H1 (cell line): ENCODE measurements at regions not wholly inside any gene's neighbourhood (a gene's known extent, or its start where the extent isn't known, plus 50 kb on each side); places are given as distances from the start of the nearest gene placed in this dataset.

Experiments used
- CTCF ChIA-PET: fragments of 300-600 bp; sonication (Branson Sonifier 250); formaldehyde crosslinking; loops from one replicate; lab custom pipeline; 2021; ENCODE audit not compliant: partially characterized antibody; lab: Charles Lee
- POLR2A ChIA-PET: fragments of 300-600 bp; sonication (Branson Sonifier 250); formaldehyde crosslinking; loops from one replicate; lab custom pipeline; 2021; ENCODE audit warnings: inconsistent platforms; ENCODE audit not compliant: partially characterized antibody; lab: Charles Lee
- DNase-seq, 2 experiments: peaks; one replicate each; pipeline versions ENCODE4 v3.0.0 to v3.0.0-alpha.2; 2010 to 2022; ENCODE audit warnings: low spot score in 2 of 2, low read depth in 1 of 2, mixed read lengths in 1 of 2
- FAIRE-seq: peaks from 2 replicates; lab custom pipeline; 2011; peaks lifted over from hg19 to GRCh38; lab: Jason Lieb, UNC
- H2AFZ ChIP-seq: 2 replicates; pipeline ENCODE4 v1.8.1; 2012; ENCODE audit warnings: low read length, inconsistent platforms
- H2AK5ac ChIP-seq: 2 replicates; pipeline ENCODE4 v1.6.1; 2013; ENCODE audit warnings: low read depth, low read length
- H2BK120ac ChIP-seq: replicated peaks from 2 replicates; pipeline ENCODE3; 2013; ENCODE audit warnings: low read depth, low read length, inconsistent platforms
- H2BK12ac ChIP-seq: 2 replicates; pipeline ENCODE4 v1.6.1; 2013; ENCODE audit warnings: low read depth, low read length
- H2BK15ac ChIP-seq: 2 replicates; pipeline ENCODE4 v1.6.1; 2013; ENCODE audit warnings: low read length
- H2BK20ac ChIP-seq: 2 replicates; pipeline ENCODE4 v1.6.1; 2013; ENCODE audit warnings: low read length
- H2BK5ac ChIP-seq: 2 replicates; pipeline ENCODE4 v1.6.1; 2013; ENCODE audit warnings: low read depth, low read length
- H3K14ac ChIP-seq: 2 replicates; pipeline ENCODE4 v1.6.1; 2013; ENCODE audit warnings: inconsistent platforms; ENCODE audit not compliant: insufficient read length
- H3K18ac ChIP-seq: 2 replicates; pipeline ENCODE4 v1.6.1; 2013; ENCODE audit warnings: low read length; ENCODE audit errors: extremely low read depth
- H3K23ac ChIP-seq: 2 replicates; pipeline ENCODE4 v1.6.1; 2013; ENCODE audit warnings: inconsistent platforms; ENCODE audit not compliant: insufficient read length
- H3K23me2 ChIP-seq: 2 replicates; pipeline ENCODE4 v1.6.1; 2013; ENCODE audit warnings: low read depth, low read length
- H3K27ac ChIP-seq: 2 replicates; pipeline ENCODE4 v1.6.1; 2011; ENCODE audit warnings: low read depth, low read length, inconsistent platforms
- H3K27me3 ChIP-seq, 4 experiments: replicated peaks in 1 of 4; 1 replicate in 1 of 4; 2 replicates in 3 of 4; pipeline versions ENCODE4 v1.6.1 to v1.8.1; 2011 to 2013; ENCODE audit warnings: low read length in 3 of 4, mild to moderate bottlenecking in 3 of 4, inconsistent platforms in 2 of 4, mixed read lengths in 2 of 4, moderate library complexity in 1 of 4; ENCODE audit not compliant: control insufficient read depth in 3 of 4, insufficient read depth in 3 of 4; ENCODE audit errors: extremely low read depth in 1 of 4
- H3K36me3 ChIP-seq, 4 experiments: 2 replicates each; pipeline versions ENCODE4 v1.6.1 to v1.8.1; 2011 to 2013; ENCODE audit warnings: mild to moderate bottlenecking in 4 of 4, low read length in 3 of 4, moderate library complexity in 2 of 4, control low read depth in 1 of 4, inconsistent platforms in 1 of 4; ENCODE audit not compliant: insufficient read depth in 4 of 4, control insufficient read depth in 2 of 4
- H3K4ac ChIP-seq: replicated peaks from 2 replicates; pipeline ENCODE3; 2013; ENCODE audit warnings: low read length, low read depth, mixed read lengths, inconsistent platforms; ENCODE audit not compliant: insufficient read length
- H3K4me1 ChIP-seq, 4 experiments: replicated peaks in 1 of 4; 1 replicate in 1 of 4; 2 replicates in 3 of 4; pipeline versions ENCODE4 v1.6.1 to v1.8.1; 2011 to 2013; ENCODE audit warnings: low read length in 3 of 4, inconsistent platforms in 2 of 4, mixed read lengths in 1 of 4; ENCODE audit not compliant: insufficient read depth in 4 of 4, control insufficient read depth in 3 of 4
- H3K4me2 ChIP-seq, 2 experiments: 2 replicates each; pipeline versions ENCODE4 v1.6.1 to v1.8.1; 2011 to 2013; ENCODE audit warnings: low read depth in 2 of 2, low read length in 2 of 2, control low read depth in 1 of 2, inconsistent platforms in 1 of 2, mild to moderate bottlenecking in 1 of 2; ENCODE audit not compliant: insufficient read depth in 1 of 2
- H3K4me3 ChIP-seq, 4 experiments: fragments of 200-600, 300-600 bp in 1 of 4; sonication (generic), shearing (Covaris generic), sonication (Bioruptor Twin) in 1 of 4; 2 replicates each; pipeline versions ENCODE4 v1.5.1 to v1.8.1; 2011 to 2016; ENCODE audit warnings: low read length in 4 of 4, low read depth in 3 of 4, control low read depth in 2 of 4, inconsistent platforms in 2 of 4, mild to moderate bottlenecking in 2 of 4, mixed read lengths in 1 of 4, moderate library complexity in 1 of 4; ENCODE audit not compliant: insufficient read depth in 2 of 4; ENCODE audit errors: extremely low read depth in 1 of 4
- H3K56ac ChIP-seq: replicated peaks from 2 replicates; pipeline ENCODE3; 2013; ENCODE audit warnings: low read depth, mild to moderate bottlenecking, mixed read lengths, low read length, inconsistent platforms; ENCODE audit not compliant: insufficient read length
- H3K79me1 ChIP-seq: 2 replicates; pipeline ENCODE4 v1.6.1; 2013; ENCODE audit warnings: low read depth, low read length, control low read depth
- H3K79me2 ChIP-seq, 2 experiments: 2 replicates each; pipeline versions ENCODE4 v1.6.1 to v1.8.1; 2012 to 2013; ENCODE audit warnings: low read length in 2 of 2, mild to moderate bottlenecking in 2 of 2, inconsistent platforms in 1 of 2; ENCODE audit not compliant: insufficient read depth in 2 of 2, control insufficient read depth in 1 of 2
- H3K9ac ChIP-seq, 4 experiments: replicated peaks in 1 of 4; 1 replicate in 1 of 4; 2 replicates in 3 of 4; pipeline versions ENCODE4 v1.6.1 to v1.8.1; 2011 to 2013; ENCODE audit warnings: low read depth in 3 of 4, low read length in 3 of 4, control low read depth in 2 of 4, mild to moderate bottlenecking in 2 of 4, moderate library complexity in 2 of 4, inconsistent platforms in 1 of 4; ENCODE audit errors: extremely low read depth in 1 of 4
- H3K9me3 ChIP-seq, 2 experiments: 2 replicates each; pipeline versions ENCODE4 v1.6.1 to v1.8.1; 2012 to 2013; ENCODE audit warnings: mild to moderate bottlenecking in 2 of 2, moderate library complexity in 2 of 2, control low read depth in 1 of 2, inconsistent platforms in 1 of 2, low read depth in 1 of 2, low read length in 1 of 2, mixed read lengths in 1 of 2; ENCODE audit not compliant: insufficient read depth in 2 of 2
- H4K20me1 ChIP-seq, 2 experiments: replicated peaks in 1 of 2; 2 replicates each; pipeline versions ENCODE3 to v1.8.1; 2011 to 2013; ENCODE audit warnings: inconsistent platforms in 2 of 2, low read length in 2 of 2, mild to moderate bottlenecking in 1 of 2; ENCODE audit not compliant: insufficient read depth in 2 of 2, control insufficient read depth in 1 of 2
- H4K5ac ChIP-seq: 2 replicates; pipeline ENCODE4 v1.6.1; 2013; ENCODE audit warnings: low read length, low read depth, mixed read lengths, inconsistent platforms; ENCODE audit not compliant: insufficient read length
- H4K8ac ChIP-seq: 2 replicates; pipeline ENCODE4 v1.8.0; 2013; ENCODE audit warnings: mild to moderate bottlenecking, moderate library complexity, low read length, inconsistent platforms; ENCODE audit not compliant: insufficient read depth; ENCODE audit errors: extremely low read depth
- H4K91ac ChIP-seq: replicated peaks from 2 replicates; pipeline ENCODE3; 2013; ENCODE audit warnings: low read length, mixed read lengths, inconsistent platforms; ENCODE audit not compliant: insufficient read length
- CTBP2 ChIP-seq: IDR thresholded peaks from 2 replicates; pipeline ENCODE4 v1.7.0; 2011; ENCODE audit warnings: borderline replicate concordance, mild to moderate bottlenecking, moderate library complexity, mixed read lengths, low read length; ENCODE audit not compliant: insufficient read depth, insufficient read length
- GTF2F1 ChIP-seq: IDR thresholded peaks from 2 replicates; pipeline ENCODE4 v1.6.1; 2012; ENCODE audit warnings: low read depth, low read length, improper control_type of control experiment, borderline replicate concordance
- JUN ChIP-seq: IDR thresholded peaks from 2 replicates; pipeline ENCODE4 v1.6.1; 2011; ENCODE audit warnings: low read depth, mild to moderate bottlenecking, improper control_type of control experiment, low read length
- JUND ChIP-seq: IDR thresholded peaks from 2 replicates; pipeline ENCODE4 v1.6.1; 2011; ENCODE audit warnings: mild to moderate bottlenecking, improper control_type of control experiment, low read length
- KDM4A ChIP-seq: IDR thresholded peaks from one replicate; pipeline ENCODE4 v1.7.1; 2012; ENCODE audit warnings: low read depth, mild to moderate bottlenecking, moderate library complexity, low read length, inconsistent platforms; ENCODE audit not compliant: severe bottlenecking
- SIX5 ChIP-seq: IDR thresholded peaks from 2 replicates; pipeline ENCODE4 v1.6.1; 2011; ENCODE audit warnings: mild to moderate bottlenecking, low read depth, low read length
- WGBS, 2 experiments: shearing (Covaris generic) in 1 of 2; methylation state at CpG; one replicate each; pipeline versions ENCODE4 v1.1.6 to v1.1.7; 2013 to 2015; ENCODE audit warnings: low lambda C conversion rate in 2 of 2, mixed read lengths in 2 of 2, inconsistent platforms in 1 of 2, low coverage in 1 of 2, missing lambda C conversion rate in 1 of 2; ENCODE audit not compliant: insufficient replicate concordance in 2 of 2, insufficient coverage in 1 of 2, insufficient read length in 1 of 2; ENCODE audit errors: extremely low coverage in 1 of 2, missing lambda C conversion rate in 1 of 2; 5-methylcytosine and 5-hydroxymethylcytosine counted together

DNA sequence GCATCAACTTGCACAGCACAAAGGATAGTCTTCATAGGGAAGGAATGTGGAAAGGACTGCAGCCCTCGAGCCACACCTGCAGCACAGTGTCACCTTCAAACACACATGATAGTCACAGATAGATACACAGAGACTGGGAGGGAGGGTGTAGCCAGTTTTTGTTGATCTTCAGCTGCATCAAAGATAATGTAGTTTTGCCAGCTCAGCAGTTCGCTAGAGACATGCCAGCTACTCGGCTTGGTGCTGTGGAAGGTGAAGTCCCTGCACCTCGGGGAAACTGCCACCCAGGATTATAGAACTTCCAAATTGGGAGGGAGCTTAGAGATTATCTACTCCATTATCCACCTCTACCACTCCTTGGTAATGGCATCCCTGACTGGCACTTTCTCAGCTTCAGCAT, 92.9 kb upstream of the PAK3 start:
- H3K27ac ChIP-seq: no peak overlapping the region
- H2BK120ac ChIP-seq: no peak overlapping the region
- H3K79me2 ChIP-seq: no peaks in the 10 kb centered on the region
- H3K36me3 ChIP-seq: no peaks in the 10 kb centered on the region
- H3K56ac ChIP-seq: no peak overlapping the region
- H2AFZ ChIP-seq: no peak overlapping the region
- H4K5ac ChIP-seq: no peak overlapping the region
- no peak overlapping the region for H4K8ac ChIP-seq
- POLR2A ChIA-PET: interaction anchor here (1.6 kb wide), 1 partner anchor 97 kb away, joined by 5 read pairs; no protein-coding TSS in a partner anchor
- no peak overlapping the region for H3K4ac ChIP-seq
- no peak overlapping the region for H2AK5ac ChIP-seq
- H2BK15ac ChIP-seq: no peak overlapping the region
- no peak overlapping the region for H3K23ac ChIP-seq
- 87% methylated on average over 4 of the region's 4 CpGs; no CpG with 5 or more reads in 1 of the 2 experiments for WGBS, 2 experiments
- H3K79me1 ChIP-seq: no peaks in the 10 kb centered on the region
- H3K9me3 ChIP-seq: no peaks in the 10 kb centered on the region
- no peak overlapping the region for H2BK12ac ChIP-seq
- no peak overlapping the region for H3K18ac ChIP-seq
- no peak overlapping the region for H4K91ac ChIP-seq
- no peak overlapping the region for H3K9ac ChIP-seq
- no peak overlapping the region for H2BK5ac ChIP-seq
- no peak overlapping the region for H3K4me2 ChIP-seq
- no peaks in the 10 kb centered on the region for H3K27me3 ChIP-seq
- no peak overlapping the region for H3K14ac ChIP-seq
- DNase-seq (no peak), FAIRE-seq (no peak)
- no peaks in the 10 kb centered on the region for H4K20me1 ChIP-seq
- CTCF ChIA-PET: interaction anchor here (1.2 to 1.9 kb wide), 3 partner anchors 10 to 157 kb away, joined by 3 to 9 read pairs (median 4); no protein-coding TSS in a partner anchor
- H2BK20ac ChIP-seq: no peak overlapping the region
- no peak overlapping the region for H3K4me3 ChIP-seq
- H3K4me1 ChIP-seq: peaks cover 0 to 2% (median under 1%) of the 10 kb centered on the region in 4 experiments; a peak in 1 of 7 replicates
- no peaks in the 10 kb centered on the region for H3K23me2 ChIP-seq
- no peak for TF ChIP-seq JUN
- no peak for TF ChIP-seq GTF2F1
- TF ChIP-seq JUND: no peak
- TF ChIP-seq KDM4A: no peak
- no peak for TF ChIP-seq SIX5
- TF ChIP-seq CTBP2: no peak
